Fibroblast of lung (primary cell): ENCODE measurements at regions not wholly inside any gene's neighbourhood (a gene's known extent, or its start where the extent isn't known, plus 50 kb on each side); places are given as distances from the start of the nearest gene placed in this dataset.

Experiments
- DNase-seq, 2 donors: peaks; one replicate each; pipeline versions ENCODE4 v3.0.0 to v3.0.0-alpha.2; 2010; ENCODE audit warnings: low read depth in 2 of 2
- H2AFZ ChIP-seq: 2 replicates; pipeline ENCODE4 v1.5.1; 2012; ENCODE audit warnings: low read length, control low read depth, inconsistent platforms
- H3K27ac ChIP-seq: 2 replicates; pipeline ENCODE4 v1.5.1; 2011; ENCODE audit warnings: low read length, control low read depth; ENCODE audit not compliant: insufficient read depth
- H3K27me3 ChIP-seq: 2 replicates; pipeline ENCODE4 v1.5.1; 2011; ENCODE audit warnings: mild to moderate bottlenecking, low read length; ENCODE audit not compliant: control insufficient read depth, insufficient read depth
- H3K36me3 ChIP-seq: 2 replicates; pipeline ENCODE4 v1.5.1; 2011; ENCODE audit warnings: low read length; ENCODE audit not compliant: control insufficient read depth, insufficient read depth
- H3K4me1 ChIP-seq: 2 replicates; pipeline ENCODE4 v1.5.1; 2011; ENCODE audit warnings: low read length; ENCODE audit not compliant: control insufficient read depth, insufficient read depth; ENCODE audit errors: extremely low read depth
- H3K4me2 ChIP-seq: 2 replicates; pipeline ENCODE4 v1.5.1; 2011; ENCODE audit warnings: low read length, control low read depth; ENCODE audit not compliant: insufficient read depth; ENCODE audit errors: extremely low read depth
- H3K4me3 ChIP-seq, 4 experiments: fragments of 200-600 bp in 1 of 4; sonication (generic) in 1 of 4; replicated peaks in 1 of 4; 2 replicates each; pipeline ENCODE4 v1.5.1; 2011 to 2016; ENCODE audit warnings: low read length in 4 of 4, low read depth in 3 of 4, mild to moderate bottlenecking in 3 of 4, control low read depth in 2 of 4, inconsistent platforms in 1 of 4, mixed read lengths in 1 of 4; ENCODE audit not compliant: insufficient read depth in 1 of 4; ENCODE audit errors: control extremely low read depth in 1 of 4
- H3K79me2 ChIP-seq: 2 replicates; pipeline ENCODE4 v1.5.1; 2012; ENCODE audit warnings: mild to moderate bottlenecking, low read length, inconsistent platforms; ENCODE audit not compliant: control insufficient read depth, insufficient read depth
- H3K9ac ChIP-seq: 2 replicates; pipeline ENCODE4 v1.5.1; 2011; ENCODE audit warnings: mild to moderate bottlenecking, low read length, control low read depth; ENCODE audit not compliant: insufficient read depth
- H3K9me3 ChIP-seq: 2 replicates; pipeline ENCODE4 v1.5.1; 2012; ENCODE audit warnings: low read depth, low read length; ENCODE audit not compliant: control insufficient read depth, insufficient read depth
- H4K20me1 ChIP-seq: 2 replicates; pipeline ENCODE4 v1.5.1; 2011; ENCODE audit warnings: low read length; ENCODE audit not compliant: control insufficient read depth, insufficient read depth; ENCODE audit errors: extremely low read depth
- EZH2 ChIP-seq: IDR thresholded peaks from 2 replicates; pipeline ENCODE4 v1.5.1; 2012; ENCODE audit warnings: low read length, control low read depth, mild to moderate bottlenecking; ENCODE audit errors: missing control alignments
- TF ChIP-seq, protein P1 (sequence below), 2 donors: IDR thresholded peaks in 1 of 2; conservative IDR thresholded peaks in 1 of 2; 1 replicate in 1 of 2; 2 replicates in 1 of 2; pipeline ENCODE4 v1.5.1; 2011 to 2012; ENCODE audit warnings: low read length in 2 of 2, control low read depth in 1 of 2, inconsistent platforms in 1 of 2, low read depth in 1 of 2, mild to moderate bottlenecking in 1 of 2

DNA sequence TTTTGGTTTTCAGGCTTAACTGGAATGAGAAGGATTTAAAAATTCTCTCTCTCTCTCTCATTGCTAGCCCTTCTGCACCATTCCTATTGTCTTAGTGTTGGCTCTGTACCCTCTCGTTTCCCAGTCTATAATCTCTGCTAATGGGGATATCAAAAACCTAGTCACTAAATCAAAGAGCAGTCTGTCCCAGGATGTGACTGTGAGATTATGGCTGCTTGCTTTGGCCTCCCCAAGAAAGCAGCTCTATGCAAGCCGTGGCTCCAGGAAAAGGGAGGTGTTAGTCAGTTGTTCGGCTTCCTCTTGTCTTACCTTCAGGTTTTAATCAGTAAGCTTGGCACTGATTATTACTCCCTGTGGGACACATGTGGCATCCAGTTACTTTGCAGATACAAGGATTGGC is 468.8 kb downstream of the USP25 start:
- DNase-seq: peak in 1 of 2 donors; percentile 33
- no peak overlapping the region for H2AFZ ChIP-seq

DNA sequence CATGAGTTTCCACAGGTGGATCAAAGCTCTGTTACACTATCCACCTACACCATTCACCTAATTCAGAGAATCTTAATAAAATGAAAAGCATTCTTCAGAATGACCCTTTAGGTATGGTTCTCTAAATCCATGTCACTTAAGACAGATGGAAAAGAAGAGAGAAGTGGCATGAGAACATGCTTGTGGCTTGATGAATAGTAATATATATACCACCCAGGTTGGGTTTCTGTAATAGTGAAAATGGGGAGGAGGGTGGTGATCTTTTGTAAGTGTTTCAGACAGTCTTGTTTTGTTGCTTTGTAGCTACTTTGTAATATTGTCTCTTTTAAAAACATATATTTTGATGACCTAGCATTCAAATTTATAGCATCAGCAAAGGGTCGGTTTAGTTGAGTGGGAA is 469.8 kb downstream of the USP25 start:
- TF ChIP-seq EZH2: no peak
- TF ChIP-seq, protein P1, sequence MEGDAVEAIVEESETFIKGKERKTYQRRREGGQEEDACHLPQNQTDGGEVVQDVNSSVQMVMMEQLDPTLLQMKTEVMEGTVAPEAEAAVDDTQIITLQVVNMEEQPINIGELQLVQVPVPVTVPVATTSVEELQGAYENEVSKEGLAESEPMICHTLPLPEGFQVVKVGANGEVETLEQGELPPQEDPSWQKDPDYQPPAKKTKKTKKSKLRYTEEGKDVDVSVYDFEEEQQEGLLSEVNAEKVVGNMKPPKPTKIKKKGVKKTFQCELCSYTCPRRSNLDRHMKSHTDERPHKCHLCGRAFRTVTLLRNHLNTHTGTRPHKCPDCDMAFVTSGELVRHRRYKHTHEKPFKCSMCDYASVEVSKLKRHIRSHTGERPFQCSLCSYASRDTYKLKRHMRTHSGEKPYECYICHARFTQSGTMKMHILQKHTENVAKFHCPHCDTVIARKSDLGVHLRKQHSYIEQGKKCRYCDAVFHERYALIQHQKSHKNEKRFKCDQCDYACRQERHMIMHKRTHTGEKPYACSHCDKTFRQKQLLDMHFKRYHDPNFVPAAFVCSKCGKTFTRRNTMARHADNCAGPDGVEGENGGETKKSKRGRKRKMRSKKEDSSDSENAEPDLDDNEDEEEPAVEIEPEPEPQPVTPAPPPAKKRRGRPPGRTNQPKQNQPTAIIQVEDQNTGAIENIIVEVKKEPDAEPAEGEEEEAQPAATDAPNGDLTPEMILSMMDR (conservative IDR thresholded peaks at IDR 0.05 in 1 of 2, IDR thresholded peaks at IDR 0.05 in 1 of 2; ENCODE audit: low read depth in 1 of 2, low read length in 2 of 2): no peak
- no peak overlapping the region for H3K4me2 ChIP-seq
- no peaks in the 10 kb centered on the region for H3K79me2 ChIP-seq

More for the DNA sequence above, 468.8 kb downstream of the USP25 start:
- Histone ChIP-seq H3K4me3 (no peak overlapping the region), H3K36me3 (no peaks in the 10 kb centered on the region), H4K20me1 (no peaks in the 10 kb centered on the region), H3K27me3 (no peaks in the 10 kb centered on the region), H3K4me1 (no peaks in the 10 kb centered on the region), H3K27ac (no peak overlapping the region), H3K9me3 (no peaks in the 10 kb centered on the region), H3K4me2 (no peak overlapping the region), H3K79me2 (no peaks in the 10 kb centered on the region), H3K9ac (no peak overlapping the region)
- no peak for TF ChIP-seq EZH2
- TF ChIP-seq, protein P1 (conservative IDR thresholded peaks at IDR 0.05 in 1 of 2, IDR thresholded peaks at IDR 0.05 in 1 of 2; ENCODE audit: low read depth in 1 of 2, low read length in 2 of 2): no peak

DNA sequence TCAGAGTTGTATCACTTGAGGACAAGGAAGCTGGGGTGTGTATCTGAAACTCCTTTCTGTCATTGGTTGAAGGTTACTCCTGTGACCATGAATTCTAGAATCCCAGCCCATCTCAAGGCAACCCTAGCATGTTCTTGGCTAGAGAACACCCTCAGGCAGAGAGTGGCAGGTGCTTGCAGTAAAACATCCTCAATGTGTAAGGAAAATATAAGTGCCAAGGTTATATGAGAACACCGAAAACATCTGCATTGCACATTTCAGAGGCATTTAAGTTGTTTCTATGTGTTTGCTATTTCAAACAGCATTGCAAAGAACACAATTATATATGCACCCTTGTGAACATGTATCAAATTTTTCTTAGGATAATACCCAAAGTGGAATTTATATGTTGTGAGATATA is 471.9 kb downstream of the USP25 start:
- no peak overlapping the region for H3K27ac ChIP-seq
- no peak for TF ChIP-seq EZH2
- TF ChIP-seq, protein P1 (conservative IDR thresholded peaks at IDR 0.05 in 1 of 2, IDR thresholded peaks at IDR 0.05 in 1 of 2; ENCODE audit: low read depth in 1 of 2, low read length in 2 of 2): no peak
- H3K4me1 ChIP-seq: no peaks in the 10 kb centered on the region
- H3K79me2 ChIP-seq: no peaks in the 10 kb centered on the region
- no peak overlapping the region for H2AFZ ChIP-seq
- H3K36me3 ChIP-seq: no peaks in the 10 kb centered on the region
- H3K9me3 ChIP-seq: no peaks in the 10 kb centered on the region
- H3K4me3 ChIP-seq: no peak overlapping the region
- H4K20me1 ChIP-seq: no peaks in the 10 kb centered on the region
- DNase-seq: no peak
- H3K9ac ChIP-seq: no peak overlapping the region
- no peaks in the 10 kb centered on the region for H3K27me3 ChIP-seq
- H3K4me2 ChIP-seq: no peak overlapping the region

More for the DNA sequence above, 469.8 kb downstream of the USP25 start:
- Histone ChIP-seq H3K27ac (no peak overlapping the region), H3K27me3 (no peaks in the 10 kb centered on the region), H3K4me1 (no peaks in the 10 kb centered on the region), H3K36me3 (no peaks in the 10 kb centered on the region), H3K9ac (no peak overlapping the region), H3K9me3 (no peaks in the 10 kb centered on the region), H2AFZ (no peak overlapping the region), H3K4me3 (no peak overlapping the region), H4K20me1 (no peaks in the 10 kb centered on the region)
- no peak for DNase-seq
